ENCODE measurements at regions not wholly inside any gene's neighbourhood (a gene's known extent, or its start where the extent isn't known, plus 50 kb on each side); places are given as distances from the start of the nearest gene placed in this dataset.
"Not testable (repeated sequence)": the region's sequence is repeated elsewhere in the genome, so short reads cannot be mapped to it uniquely, and the experiment has no call there.

GRCh38 chr3:87801409-87801808 lies 257.4 kb downstream of the CGGBP1 start:
- in situ Hi-C loops (cut with HindIII; ENCODE audit: low pct_unique_long_range_greater_than_20kb, low sequenced_read_pairs) = no loop called here
- DNase-seq (ENCODE audit: low read depth) = no peak

GRCh38 chr3:87800516-87800915 lies 258.3 kb downstream of the CGGBP1 start:
- no peak for DNase-seq (ENCODE audit: low read depth)
- in situ Hi-C loops (cut with HindIII; ENCODE audit: low pct_unique_long_range_greater_than_20kb, low sequenced_read_pairs) = no loop called here

GRCh38 chr3:87798567-87798947 lies 260.2 kb downstream of the CGGBP1 start:
- in situ Hi-C loops (cut with HindIII; ENCODE audit: low pct_unique_long_range_greater_than_20kb, low sequenced_read_pairs) = no loop called here
- DNase-seq (ENCODE audit: low read depth) = no peak

- in situ Hi-C loops (cut with HindIII; ENCODE audit: low pct_unique_long_range_greater_than_20kb, low sequenced_read_pairs) = no loop called here
Measured at GRCh38 chr3:87797872-87798566, 260.8 kb downstream of the CGGBP1 start.

GRCh38 chr3:87796843-87797185 lies 262.0 kb downstream of the CGGBP1 start:
- DNase-seq (ENCODE audit: low read depth) = no peak
- in situ Hi-C loops (cut with HindIII; ENCODE audit: low pct_unique_long_range_greater_than_20kb, low sequenced_read_pairs) = no loop called here

More at GRCh38 chr3:87797872-87798566, 260.8 kb downstream of the CGGBP1 start:
- no peak for DNase-seq (ENCODE audit: low read depth)

- no peak for DNase-seq (ENCODE audit: low read depth)
- in situ Hi-C loops (cut with HindIII; ENCODE audit: low pct_unique_long_range_greater_than_20kb, low sequenced_read_pairs) = no loop called here
Measured at GRCh38 chr3:87796137-87796842, 262.5 kb downstream of the CGGBP1 start.

GRCh38 chr3:87795701-87796100 lies 263.1 kb downstream of the CGGBP1 start:
- in situ Hi-C loops (cut with HindIII; ENCODE audit: low pct_unique_long_range_greater_than_20kb, low sequenced_read_pairs) = no loop called here
- no peak for DNase-seq (ENCODE audit: low read depth)

GRCh38 chr3:87793337-87793877 lies 265.4 kb downstream of the CGGBP1 start:
- no peak for DNase-seq (ENCODE audit: low read depth)
- in situ Hi-C loops (cut with HindIII; ENCODE audit: low pct_unique_long_range_greater_than_20kb, low sequenced_read_pairs) = no loop called here

GRCh38 chr3:87792534-87793336 lies 266.1 kb downstream of the CGGBP1 start, which contains the start of gene HTR1F:
Gene HTR1F (plus strand): TSS chr3:87792706.
- DNase-seq (ENCODE audit: low read depth) = no peak

GRCh38 chr3:87792198-87792533 lies 266.6 kb downstream of the CGGBP1 start:
- in situ Hi-C loops (cut with HindIII; ENCODE audit: low pct_unique_long_range_greater_than_20kb, low sequenced_read_pairs) = no loop called here
- DNase-seq (ENCODE audit: low read depth) = no peak

More at GRCh38 chr3:87792534-87793336, 266.1 kb downstream of the CGGBP1 start, which contains the start of gene HTR1F:
- in situ Hi-C loops (cut with HindIII; ENCODE audit: low pct_unique_long_range_greater_than_20kb, low sequenced_read_pairs) = no loop called here

GRCh38 chr3:87791248-87792027 lies 267.4 kb downstream of the CGGBP1 start:
- in situ Hi-C loops (cut with HindIII; ENCODE audit: low pct_unique_long_range_greater_than_20kb, low sequenced_read_pairs) = no loop called here
- DNase-seq (ENCODE audit: low read depth) = no peak

GRCh38 chr3:87789049-87789448 lies 269.8 kb downstream of the CGGBP1 start:
- DNase-seq (ENCODE audit: low read depth); in situ Hi-C loops (cut with HindIII; ENCODE audit: low pct_unique_long_range_greater_than_20kb, low sequenced_read_pairs): not testable (repeated sequence)

GRCh38 chr3:87788516-87788915 lies 270.3 kb downstream of the CGGBP1 start:
- in situ Hi-C loops (cut with HindIII; ENCODE audit: low pct_unique_long_range_greater_than_20kb, low sequenced_read_pairs) = no loop called here
- DNase-seq (ENCODE audit: low read depth) = no peak

- in situ Hi-C loops (cut with HindIII; ENCODE audit: low pct_unique_long_range_greater_than_20kb, low sequenced_read_pairs) = no loop called here
- no peak for DNase-seq (ENCODE audit: low read depth)
Measured at GRCh38 chr3:87780811-87781210, 278.0 kb downstream of the CGGBP1 start.

- in situ Hi-C loops (cut with HindIII; ENCODE audit: low pct_unique_long_range_greater_than_20kb, low sequenced_read_pairs) = no loop called here
- DNase-seq (ENCODE audit: low read depth) = no peak
Measured at GRCh38 chr3:87778876-87779275, 279.9 kb downstream of the CGGBP1 start.

GRCh38 chr3:87771337-87772192 lies 287.2 kb downstream of the CGGBP1 start:
- DNase-seq (ENCODE audit: low read depth) = peak; percentile 8
- in situ Hi-C loops (cut with HindIII; ENCODE audit: low pct_unique_long_range_greater_than_20kb, low sequenced_read_pairs) = no loop called here

- in situ Hi-C loops (cut with HindIII; ENCODE audit: low pct_unique_long_range_greater_than_20kb, low sequenced_read_pairs) = no loop called here
- no peak for DNase-seq (ENCODE audit: low read depth)
Measured at GRCh38 chr3:87766721-87767120, 292.1 kb downstream of the CGGBP1 start.
